HCT116 (cell line): ENCODE measurements at regions not wholly inside any gene's neighbourhood (a gene's known extent, or its start where the extent isn't known, plus 50 kb on each side); places are given as distances from the start of the nearest gene placed in this dataset.

Experiments used
- CEBPB ChIP-seq: IDR thresholded peaks from 2 replicates; pipeline ENCODE4 v1.6.1; 2012; ENCODE audit warnings: low read depth
- ELF1 ChIP-seq: IDR thresholded peaks from 2 replicates; pipeline ENCODE4 v1.6.1; 2012; ENCODE audit warnings: low read depth, borderline replicate concordance
- EZH2 ChIP-seq: fragments of 200-600 bp; sonication (generic); IDR thresholded peaks from 2 replicates; pipeline ENCODE4 v1.6.1; 2017; ENCODE audit warnings: antibody characterized with exemption, mixed run types
- POLR2A ChIP-seq: IDR thresholded peaks from 2 replicates; pipeline ENCODE4 v1.7.0; 2011; ENCODE audit warnings: borderline replicate concordance; ENCODE audit not compliant: insufficient read depth, insufficient read length; ENCODE audit errors: extremely low read depth
- POLR2AphosphoS5 ChIP-seq: IDR thresholded peaks from 2 replicates; pipeline ENCODE4 v1.6.1; 2011; ENCODE audit warnings: mild to moderate bottlenecking, low read depth, low read length, moderate library complexity
- RAD21 ChIP-seq: IDR thresholded peaks from 2 replicates; pipeline ENCODE4 v1.6.1; 2012; ENCODE audit warnings: low read depth, mild to moderate bottlenecking
- REST ChIP-seq: IDR thresholded peaks from 2 replicates; pipeline ENCODE4 v1.6.1; 2012; ENCODE audit warnings: low read depth
- SIN3A ChIP-seq: IDR thresholded peaks from 2 replicates; pipeline ENCODE4 v1.6.1; 2012; ENCODE audit warnings: low read depth
- SP1 ChIP-seq: IDR thresholded peaks from 2 replicates; pipeline ENCODE4 v1.6.1; 2012; ENCODE audit warnings: low read depth
- ZBTB33 ChIP-seq: IDR thresholded peaks from 2 replicates; pipeline ENCODE4 v1.6.1; 2011; ENCODE audit warnings: mild to moderate bottlenecking, low read length, moderate library complexity; ENCODE audit not compliant: insufficient replicate concordance; ENCODE audit errors: extremely low read depth
- ZNF274 ChIP-seq: fragments of 200-500 bp; sonication (Bioruptor generic); IDR thresholded peaks from 2 replicates; pipeline ENCODE4 v1.6.1; 2014; ENCODE audit warnings: mild to moderate bottlenecking, low read depth, low read length, inconsistent platforms
- TF ChIP-seq, protein P1 (sequence below), 3 experiments: fragments of 200-600 bp in 1 of 3; sonication (generic) in 1 of 3; IDR thresholded peaks in 2 of 3; conservative IDR thresholded peaks in 1 of 3; 2 replicates each; pipeline ENCODE4 v1.5.1; 2012 to 2017; ENCODE audit warnings: low read depth in 2 of 3, low read length in 2 of 3, antibody characterized with exemption in 1 of 3, borderline replicate concordance in 1 of 3, control low read depth in 1 of 3, mild to moderate bottlenecking in 1 of 3, mixed read lengths in 1 of 3, mixed run types in 1 of 3, moderate library complexity in 1 of 3; ENCODE audit not compliant: insufficient read depth in 1 of 3
- TF ChIP-seq, protein P2 (sequence below): IDR thresholded peaks from 2 replicates; pipeline ENCODE4 v1.6.1; 2012
- TF ChIP-seq, protein P3 (sequence below): IDR thresholded peaks from 2 replicates; pipeline ENCODE4 v1.6.1; 2012

DNA sequence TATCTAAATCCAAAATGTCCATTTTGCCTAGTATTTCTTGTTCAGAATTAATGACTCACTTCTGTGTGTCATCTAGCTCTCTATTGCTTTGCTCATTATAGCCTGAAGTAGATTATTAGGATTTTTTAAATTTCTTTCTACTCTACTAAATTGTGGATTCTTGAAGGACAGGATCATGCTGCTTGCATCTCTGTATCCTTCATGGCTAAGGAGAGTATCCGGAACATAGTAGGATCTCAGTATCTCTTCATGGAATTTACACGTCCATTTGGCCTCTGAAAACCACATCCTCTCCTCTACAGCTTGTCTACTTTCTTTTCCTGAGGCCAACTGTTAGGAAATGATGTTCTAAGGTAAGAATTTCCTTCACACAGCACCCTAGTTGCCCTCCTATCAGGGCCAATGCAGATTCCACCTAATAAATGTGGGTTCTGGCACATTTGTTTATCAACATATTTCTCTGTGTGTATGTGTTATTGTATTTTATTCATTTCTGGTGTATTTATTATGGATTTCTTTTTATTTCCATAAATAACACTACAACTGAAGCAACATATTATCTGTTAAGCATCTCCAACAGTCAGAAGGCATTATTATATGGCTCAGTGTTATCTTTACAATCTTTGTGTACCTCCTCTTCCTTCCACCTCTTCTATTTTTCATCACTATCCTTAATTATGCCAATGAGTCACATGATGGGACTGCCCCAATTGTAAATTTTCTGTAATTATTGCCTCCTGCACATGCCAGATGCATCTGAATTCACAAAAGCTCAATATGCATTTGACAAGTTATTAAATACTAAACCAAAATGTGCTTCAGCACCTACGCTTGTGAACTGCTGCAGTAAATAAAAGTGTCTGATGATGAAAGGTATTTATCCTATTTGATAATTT, 557.8 kb upstream of the TLE4 start:
- TF ChIP-seq ELF1: no peak
- TF ChIP-seq RAD21: no peak
- TF ChIP-seq ZNF274: no peak
- TF ChIP-seq, protein P1, sequence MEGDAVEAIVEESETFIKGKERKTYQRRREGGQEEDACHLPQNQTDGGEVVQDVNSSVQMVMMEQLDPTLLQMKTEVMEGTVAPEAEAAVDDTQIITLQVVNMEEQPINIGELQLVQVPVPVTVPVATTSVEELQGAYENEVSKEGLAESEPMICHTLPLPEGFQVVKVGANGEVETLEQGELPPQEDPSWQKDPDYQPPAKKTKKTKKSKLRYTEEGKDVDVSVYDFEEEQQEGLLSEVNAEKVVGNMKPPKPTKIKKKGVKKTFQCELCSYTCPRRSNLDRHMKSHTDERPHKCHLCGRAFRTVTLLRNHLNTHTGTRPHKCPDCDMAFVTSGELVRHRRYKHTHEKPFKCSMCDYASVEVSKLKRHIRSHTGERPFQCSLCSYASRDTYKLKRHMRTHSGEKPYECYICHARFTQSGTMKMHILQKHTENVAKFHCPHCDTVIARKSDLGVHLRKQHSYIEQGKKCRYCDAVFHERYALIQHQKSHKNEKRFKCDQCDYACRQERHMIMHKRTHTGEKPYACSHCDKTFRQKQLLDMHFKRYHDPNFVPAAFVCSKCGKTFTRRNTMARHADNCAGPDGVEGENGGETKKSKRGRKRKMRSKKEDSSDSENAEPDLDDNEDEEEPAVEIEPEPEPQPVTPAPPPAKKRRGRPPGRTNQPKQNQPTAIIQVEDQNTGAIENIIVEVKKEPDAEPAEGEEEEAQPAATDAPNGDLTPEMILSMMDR (IDR thresholded peaks at IDR 0.05 in 2 of 3, conservative IDR thresholded peaks at IDR 0.05 in 1 of 3; ENCODE audit: borderline replicate concordance in 1 of 3, insufficient read depth in 1 of 3, low read depth in 2 of 3, low read length in 2 of 3): no peak
- TF ChIP-seq, protein P2, sequence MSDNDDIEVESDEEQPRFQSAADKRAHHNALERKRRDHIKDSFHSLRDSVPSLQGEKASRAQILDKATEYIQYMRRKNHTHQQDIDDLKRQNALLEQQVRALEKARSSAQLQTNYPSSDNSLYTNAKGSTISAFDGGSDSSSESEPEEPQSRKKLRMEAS: no peak
- TF ChIP-seq POLR2A: no peak
- TF ChIP-seq EZH2: no peak
- no peak for TF ChIP-seq ZBTB33
- TF ChIP-seq SP1: no peak
- TF ChIP-seq CEBPB: no peak
- TF ChIP-seq POLR2AphosphoS5: no peak
- TF ChIP-seq, protein P3, sequence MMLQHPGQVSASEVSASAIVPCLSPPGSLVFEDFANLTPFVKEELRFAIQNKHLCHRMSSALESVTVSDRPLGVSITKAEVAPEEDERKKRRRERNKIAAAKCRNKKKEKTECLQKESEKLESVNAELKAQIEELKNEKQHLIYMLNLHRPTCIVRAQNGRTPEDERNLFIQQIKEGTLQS: no peak
- TF ChIP-seq SIN3A: no peak
- TF ChIP-seq REST: no peak
